HG02759 (cell line): ENCODE measurements at regions not wholly inside any gene's neighbourhood (a gene's known extent, or its start where the extent isn't known, plus 50 kb on each side); places are given as distances from the start of the nearest gene placed in this dataset.

ENCODE experiments used
- ATAC-seq: cut with Tn5 transposase; IDR thresholded peaks from one replicate; pipeline ENCODE4 v1.9.1; 2021; ENCODE audit warnings: mild to moderate bottlenecking, moderate library complexity; ENCODE audit not compliant: unreplicated experiment

DNA sequence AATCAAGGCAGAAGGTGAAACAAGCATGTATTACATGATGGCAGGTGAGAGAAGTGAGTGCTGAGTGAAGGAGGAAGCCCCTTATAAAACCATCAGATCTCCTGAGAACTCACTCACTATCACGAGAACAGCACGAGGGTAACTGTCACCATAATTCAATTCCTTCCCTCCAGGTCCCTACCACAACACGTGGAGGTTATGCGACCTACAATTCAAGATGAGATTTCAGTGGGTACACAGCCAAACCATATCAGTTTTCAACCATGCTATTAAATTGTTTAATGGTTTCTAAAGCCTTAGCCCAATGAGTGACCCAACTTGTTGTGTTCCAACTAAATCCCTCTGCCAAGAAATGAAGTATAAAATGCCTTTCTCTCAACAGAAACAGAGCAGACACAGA is 519.8 kb downstream of the GBA3 start:
- no peak for ATAC-seq

DNA sequence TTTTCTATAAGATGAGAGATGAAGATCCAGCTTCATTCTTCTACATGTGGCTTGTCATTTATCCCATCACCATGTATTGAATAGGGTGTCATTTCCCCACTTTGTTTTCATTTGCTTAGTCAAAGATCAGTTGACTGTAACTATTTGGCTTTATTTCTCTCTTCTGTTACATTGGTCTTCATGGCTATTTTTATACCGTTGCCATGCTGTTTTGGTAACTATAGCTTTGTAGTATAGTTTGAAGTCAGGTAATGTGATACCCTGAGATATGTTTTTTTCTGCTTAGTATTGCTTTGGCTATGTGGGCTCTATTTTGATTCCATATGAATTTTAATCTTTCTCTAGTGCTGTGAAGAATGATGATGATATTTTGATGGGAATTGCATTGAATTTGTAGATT is 514.3 kb downstream of the GBA3 start:
- no peak for ATAC-seq

DNA sequence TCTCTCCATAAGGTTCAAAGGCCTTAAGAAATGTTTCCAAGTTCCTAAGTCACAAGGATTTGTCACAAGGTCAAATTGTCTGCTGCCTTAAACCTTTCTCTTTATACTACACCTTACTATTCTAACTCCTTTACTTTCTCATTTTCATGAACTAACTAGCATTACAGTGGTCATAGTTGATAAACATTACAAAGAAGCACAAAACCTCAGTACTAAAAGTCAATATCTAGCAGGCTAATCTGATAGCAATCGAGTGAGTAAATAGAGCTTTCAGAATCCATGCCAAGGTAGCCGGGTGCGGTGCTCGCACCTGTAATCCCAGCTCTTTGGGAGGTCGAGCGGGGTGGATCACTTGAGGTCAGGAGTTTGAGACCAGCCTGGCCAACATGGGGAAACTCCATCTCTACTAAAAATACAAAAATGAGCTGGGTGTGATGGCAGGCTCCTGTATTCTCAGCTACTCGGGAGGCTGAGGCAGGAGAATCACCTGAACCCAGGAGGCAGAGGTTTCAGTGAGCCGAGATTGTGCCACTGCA is 510.0 kb downstream of the GBA3 start:
- ATAC-seq, result no peak

DNA sequence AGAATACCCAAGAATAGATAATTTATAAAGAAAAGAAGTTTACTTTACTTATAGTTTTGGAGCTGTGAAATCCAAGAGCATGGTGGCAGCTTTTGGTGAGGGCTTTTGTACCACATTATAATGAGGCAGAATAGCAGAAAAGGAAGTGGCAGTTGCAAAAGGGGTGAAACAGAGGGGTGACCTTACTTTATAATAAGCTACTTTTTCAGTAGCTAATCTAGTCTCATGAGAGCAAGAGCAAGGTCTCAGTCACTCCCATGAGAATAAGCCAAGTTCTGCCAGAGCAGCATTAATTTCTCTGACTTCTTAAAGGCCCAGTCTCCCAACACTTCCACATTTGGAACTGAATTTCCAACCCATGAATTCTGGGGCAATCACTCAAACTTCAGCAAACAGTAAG is 502.0 kb downstream of the GBA3 start:
- no peak for ATAC-seq

DNA sequence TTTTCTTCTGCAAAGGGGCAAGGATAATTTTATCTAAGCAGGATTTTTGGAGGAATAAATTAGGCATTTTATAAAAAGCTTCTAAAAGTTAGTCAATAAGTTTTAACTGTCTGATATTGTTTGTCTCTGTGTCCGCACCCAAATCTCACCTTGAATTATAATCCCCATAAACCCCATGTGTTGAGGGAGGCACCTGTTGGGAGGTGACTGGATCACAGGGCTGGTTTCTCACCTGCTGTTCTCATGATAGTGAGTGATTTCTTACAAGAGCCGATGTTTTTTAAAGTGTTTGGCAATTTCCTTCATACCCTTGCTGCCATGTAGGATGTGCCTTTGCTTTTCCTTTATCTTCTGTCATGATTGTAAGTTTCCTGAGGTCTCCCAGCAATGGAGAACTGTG is 481.4 kb downstream of the GBA3 start:
- ATAC-seq, result no peak

DNA sequence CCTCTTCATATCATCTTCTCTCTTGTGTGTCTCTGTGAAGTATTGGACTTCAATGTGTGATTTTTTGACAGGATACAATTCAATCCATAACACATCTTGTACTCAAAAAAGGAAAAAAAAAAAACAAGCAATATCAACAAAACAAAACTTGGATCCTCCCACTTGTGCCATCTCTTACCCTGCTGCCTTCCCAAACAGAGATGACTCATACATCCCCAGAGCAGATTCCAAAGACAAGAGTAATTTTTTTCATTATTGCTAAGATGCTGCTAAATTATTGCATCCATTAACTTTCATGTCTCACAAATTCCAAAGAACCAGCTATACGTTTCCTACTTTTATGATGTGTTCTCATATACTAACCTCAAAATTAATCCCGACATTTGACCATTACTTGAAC is 479.2 kb downstream of the GBA3 start:
- no peak for ATAC-seq

DNA sequence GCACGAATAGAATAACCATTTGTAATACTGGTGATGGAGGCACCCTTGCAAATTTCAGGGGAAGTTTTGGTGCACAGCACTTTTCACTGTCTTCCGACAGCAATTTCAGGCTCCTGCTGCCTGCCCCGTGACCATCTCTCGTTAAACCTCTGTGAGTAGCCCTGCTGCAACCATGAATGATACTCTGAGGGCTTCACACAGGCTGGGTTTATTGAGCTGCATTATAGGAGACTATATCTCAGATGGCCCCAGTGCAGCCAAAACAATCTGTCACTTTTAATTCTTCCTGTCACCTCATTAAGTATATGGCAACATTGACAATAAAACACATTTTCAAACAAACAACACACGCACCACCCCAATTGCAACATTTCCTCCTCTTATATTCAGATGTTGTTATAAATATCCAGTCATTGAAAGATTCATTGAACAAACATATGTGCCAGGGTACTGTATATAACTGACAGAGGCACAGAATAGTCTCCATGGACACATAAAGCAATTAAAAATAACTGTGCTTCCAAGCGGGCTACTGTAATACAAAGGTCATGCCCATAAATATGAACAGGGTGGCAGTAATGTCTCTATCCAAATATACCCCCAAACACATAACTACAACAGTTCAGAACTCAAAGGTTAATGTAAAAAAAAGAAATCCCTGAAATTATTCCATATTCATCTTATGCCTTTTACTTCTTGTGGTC is 477.0 kb downstream of the GBA3 start:
- ATAC-seq, result no peak

DNA sequence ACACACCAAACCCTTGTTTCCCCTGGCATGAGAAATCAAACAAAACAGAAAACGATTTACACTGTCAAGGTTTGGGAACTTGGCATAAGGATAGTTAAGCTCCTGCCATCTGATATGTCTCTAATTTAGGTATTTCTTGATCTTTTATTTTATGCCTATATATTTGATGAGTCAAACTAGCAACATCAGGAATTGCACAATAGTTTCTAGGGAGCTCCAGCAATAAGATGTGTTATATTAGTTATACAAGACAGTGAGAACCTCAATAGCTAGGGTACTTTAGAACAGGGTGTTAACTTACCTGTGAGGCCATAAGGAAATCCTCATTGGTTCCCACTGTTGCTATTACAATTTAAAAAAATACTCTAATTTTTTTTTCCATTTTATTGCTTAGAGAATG is 474.2 kb downstream of the GBA3 start:
- ATAC-seq, result no peak

DNA sequence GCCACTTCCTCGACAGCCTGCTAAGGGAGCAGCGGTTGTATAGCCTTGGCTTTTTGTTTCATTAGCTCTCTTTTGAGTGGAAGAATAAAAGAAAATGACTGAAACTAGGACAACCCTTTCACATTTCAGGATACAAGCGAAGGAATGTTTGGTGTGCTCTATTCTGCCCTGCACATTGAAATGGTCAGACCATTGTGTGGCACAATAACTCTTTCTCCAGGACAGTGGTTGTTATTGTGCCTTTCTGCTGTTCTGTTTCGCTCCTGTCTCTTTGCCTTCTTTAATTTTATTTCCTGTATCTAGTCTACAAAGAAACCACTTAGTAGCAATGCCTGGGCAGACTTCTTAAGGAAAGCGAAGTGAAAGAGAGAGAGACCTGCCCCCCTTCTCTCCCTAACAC is 473.7 kb downstream of the GBA3 start:
- ATAC-seq, result no peak

DNA sequence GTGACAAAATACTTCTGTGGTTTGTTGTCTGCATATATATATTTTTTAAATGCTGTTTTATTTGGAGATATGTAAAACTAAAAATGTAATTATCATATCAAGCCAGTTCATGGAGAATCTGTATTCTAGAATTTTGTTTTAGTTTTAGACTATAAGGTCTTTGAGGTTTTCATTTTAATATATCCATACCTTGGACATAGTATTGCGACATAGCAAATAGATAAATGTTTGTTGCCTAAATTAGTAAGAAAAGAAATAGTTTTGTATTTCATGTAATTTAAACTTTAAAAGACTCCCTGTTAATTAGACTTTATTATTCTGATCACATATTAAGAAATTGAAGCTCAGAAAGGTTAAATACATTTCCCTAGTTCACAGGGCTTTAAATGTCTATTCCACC is 472.9 kb downstream of the GBA3 start:
- no peak for ATAC-seq

DNA sequence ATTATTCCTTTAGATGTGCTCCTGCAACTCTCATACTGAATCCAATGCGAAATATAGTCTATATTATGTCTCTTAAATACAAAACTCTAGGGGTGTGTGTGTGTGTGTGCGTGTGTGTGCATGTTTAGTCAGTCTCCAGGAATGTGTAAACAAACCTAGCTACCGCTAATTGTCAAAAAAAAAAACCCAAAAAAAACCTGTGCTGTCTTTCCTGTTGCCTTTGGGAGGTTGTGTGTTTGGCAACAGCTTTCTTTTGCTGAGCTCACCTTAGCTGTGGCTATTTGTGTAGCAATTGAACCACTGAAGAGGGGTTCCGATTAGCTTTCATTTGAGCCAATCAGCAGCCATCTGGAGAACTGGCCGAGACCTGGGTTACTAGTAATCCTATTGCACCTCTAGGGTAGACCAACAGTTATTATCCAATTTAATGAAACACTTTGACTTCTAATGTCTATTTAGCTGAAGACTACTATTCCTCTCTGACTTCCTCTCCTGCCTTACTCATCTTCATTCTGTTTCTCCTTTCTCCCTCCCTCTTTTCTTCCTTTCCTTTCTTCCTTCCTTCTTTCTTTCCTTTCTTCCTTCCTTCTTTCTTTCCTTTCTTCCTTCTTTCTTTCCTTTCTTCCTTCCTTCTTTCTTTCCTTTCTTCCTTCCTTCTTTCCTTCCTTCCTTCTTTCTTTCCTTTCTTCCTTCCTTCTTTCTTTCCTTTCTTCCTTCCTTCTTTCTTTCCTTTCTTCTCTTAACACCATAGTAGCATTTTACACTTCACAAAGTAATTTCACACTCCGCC is 471.1 kb downstream of the GBA3 start:
- no peak for ATAC-seq

DNA sequence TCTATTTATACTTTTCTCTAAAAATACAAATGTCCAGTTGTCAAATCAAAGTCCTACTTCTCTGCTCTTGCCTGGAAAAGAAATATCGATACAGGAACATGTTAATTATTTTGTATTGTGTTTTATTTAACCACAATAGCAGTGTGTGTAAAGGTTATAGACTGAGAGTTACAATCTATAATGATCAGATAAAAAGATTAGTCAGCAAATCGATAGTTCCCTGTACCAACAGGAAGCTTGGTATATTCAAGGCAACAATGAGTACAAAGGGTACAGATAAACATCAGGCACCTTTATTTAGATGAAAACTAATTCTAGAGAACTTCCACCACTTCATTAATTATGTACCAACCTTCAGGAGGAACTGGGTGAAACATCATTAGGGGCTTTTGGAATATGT is 469.5 kb downstream of the GBA3 start:
- no peak for ATAC-seq

DNA sequence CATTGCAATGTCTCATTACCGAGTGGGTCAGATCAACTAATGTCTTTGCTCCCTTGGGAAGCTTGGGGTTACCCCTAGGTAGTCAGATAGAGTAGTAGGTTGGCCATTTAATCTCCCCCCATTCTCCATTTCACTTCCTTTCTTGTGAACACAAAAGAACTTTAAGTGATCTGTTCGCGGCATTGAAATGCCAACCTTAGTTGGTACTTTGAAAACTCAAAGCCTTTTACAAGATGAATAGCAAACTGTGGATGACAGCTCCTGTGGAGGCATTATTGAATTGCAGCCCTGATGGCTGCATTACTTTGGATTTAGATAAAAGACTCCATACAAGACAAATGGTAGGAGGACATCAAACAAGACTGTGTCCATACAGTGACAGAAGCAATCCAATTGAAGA is 469.1 kb downstream of the GBA3 start:
- no peak for ATAC-seq

DNA sequence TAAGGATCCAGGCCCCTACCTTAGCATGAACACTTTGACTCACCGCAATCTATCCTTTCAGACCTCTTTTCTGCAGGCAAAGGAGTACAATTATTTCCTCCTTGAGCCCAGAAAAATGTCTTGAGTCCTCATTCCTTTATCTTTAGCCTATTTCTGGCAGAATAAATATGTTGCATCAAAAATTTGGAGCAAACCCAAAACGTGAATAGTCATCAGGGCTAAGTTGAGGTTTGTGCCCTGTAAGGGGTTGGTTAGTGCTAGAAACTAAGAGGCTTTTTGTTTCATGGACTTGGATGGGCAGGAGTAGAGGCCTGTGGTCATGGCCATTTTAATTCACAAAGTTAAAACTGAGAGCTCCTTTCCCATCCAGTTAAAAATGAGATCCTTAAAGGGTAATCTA is 460.3 kb downstream of the GBA3 start:
- ATAC-seq, result no peak

DNA sequence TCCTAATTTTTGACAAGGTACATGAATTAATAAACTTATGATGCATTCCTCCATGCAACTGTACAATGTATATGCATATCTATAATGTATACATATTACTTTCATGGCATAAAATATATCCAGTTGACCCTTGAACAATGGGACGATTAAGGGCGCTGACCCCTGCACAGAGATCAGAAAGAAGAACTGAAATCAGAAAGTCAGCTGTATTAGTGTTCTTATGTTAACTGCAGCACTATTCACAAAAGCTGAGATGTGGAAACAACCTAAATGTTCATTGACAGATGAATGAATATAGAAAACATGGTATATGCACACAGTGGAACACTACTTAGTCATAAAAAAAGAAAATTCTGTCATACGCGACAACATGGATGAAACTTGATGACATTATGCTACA is 457.1 kb downstream of the GBA3 start:
- no peak for ATAC-seq

DNA sequence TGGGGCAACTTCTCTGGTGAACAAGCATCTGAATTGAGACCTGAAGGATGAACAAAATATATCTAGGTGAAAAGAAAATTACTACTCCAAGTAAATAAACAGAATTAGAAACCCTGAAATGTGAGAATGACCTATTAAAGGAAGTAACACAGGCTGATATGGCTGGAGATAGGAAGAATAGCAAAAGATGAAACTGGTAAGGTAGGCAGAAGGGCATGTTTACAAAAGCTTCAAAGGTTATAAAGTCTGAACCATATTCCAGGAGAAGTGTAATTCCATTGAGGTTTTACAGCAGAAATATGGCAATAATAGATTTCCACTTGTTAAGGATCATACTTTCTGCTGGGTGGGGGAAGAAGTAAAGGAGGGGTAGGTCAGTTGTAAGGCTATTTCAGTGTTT is 452.0 kb downstream of the GBA3 start:
- ATAC-seq, result no peak

DNA sequence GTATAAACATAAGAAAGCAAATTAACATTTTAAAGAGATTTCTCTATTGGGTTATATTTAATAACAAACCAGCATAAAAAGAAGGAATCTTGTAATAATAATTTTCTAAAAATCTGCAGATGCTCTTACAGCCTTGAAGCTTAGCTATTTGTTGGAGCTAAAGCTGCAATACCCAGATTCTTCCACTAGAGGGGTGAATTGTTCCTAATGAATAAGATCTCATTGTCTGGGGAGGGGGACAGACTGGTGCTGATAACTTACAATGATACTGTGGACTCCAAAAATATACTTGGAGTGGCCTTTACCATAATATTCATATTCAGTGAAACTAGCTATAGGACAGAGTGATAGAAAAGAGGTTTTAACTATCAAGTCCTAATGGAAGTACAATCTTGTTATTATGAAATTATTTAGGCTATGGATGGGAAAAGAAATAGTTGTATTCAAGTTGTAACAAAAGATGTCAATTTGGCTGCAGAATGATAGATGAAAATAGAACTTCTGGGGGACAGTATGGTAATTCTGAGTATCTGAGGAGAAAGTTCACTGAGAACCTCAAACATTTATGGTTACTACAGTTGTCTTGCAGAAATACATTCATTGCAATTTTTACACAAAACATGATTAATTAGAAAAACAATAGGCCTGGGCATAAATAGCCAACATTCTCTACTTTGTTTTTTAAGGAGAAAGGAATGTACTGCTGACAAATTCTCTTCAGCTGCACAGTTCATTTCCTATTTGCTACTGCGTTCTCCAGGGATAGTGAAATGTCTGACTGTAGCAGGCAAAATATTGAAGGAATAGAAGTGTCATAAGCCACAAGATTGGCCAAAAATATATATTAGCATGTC is 443.3 kb downstream of the GBA3 start:
- peak; percentile 60 for ATAC-seq

DNA sequence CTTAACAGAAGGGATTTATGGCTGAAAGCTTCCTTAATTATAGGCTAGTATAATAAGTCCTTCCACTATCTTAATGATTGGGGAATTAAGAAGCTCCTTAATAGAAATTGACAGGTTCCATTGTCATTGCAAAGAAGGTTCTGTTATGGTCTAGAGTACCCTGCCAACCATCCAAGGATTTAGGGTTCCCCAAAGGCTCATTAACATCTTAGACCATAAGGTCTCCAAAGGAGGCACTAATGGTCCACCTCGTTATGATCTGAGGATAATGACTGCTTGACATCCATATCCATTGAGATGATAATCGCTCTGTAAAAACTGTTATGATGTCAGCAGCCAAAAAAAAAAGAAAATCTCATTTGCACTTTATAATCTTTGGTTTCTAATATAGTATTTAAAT is 441.6 kb downstream of the GBA3 start:
- ATAC-seq, result no peak

DNA sequence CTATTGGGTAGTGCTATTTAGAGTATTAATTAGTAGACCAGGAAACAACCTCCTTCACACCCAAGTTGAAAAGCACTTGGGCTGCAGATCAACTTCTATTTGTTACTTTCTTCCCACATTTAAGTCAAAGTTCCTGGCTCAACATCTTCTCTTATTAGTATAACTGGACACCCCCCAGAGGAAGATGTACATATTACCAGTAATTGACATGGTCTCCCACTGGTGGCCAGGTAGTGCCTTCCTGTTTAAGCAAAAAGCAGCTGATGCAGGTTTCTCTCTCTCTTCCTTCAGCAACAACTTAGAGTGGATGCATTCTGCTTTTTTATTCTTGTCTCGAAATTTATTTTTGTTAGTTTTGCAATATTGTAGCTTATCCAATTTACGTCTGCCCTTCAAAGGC is 438.1 kb downstream of the GBA3 start:
- no peak for ATAC-seq

DNA sequence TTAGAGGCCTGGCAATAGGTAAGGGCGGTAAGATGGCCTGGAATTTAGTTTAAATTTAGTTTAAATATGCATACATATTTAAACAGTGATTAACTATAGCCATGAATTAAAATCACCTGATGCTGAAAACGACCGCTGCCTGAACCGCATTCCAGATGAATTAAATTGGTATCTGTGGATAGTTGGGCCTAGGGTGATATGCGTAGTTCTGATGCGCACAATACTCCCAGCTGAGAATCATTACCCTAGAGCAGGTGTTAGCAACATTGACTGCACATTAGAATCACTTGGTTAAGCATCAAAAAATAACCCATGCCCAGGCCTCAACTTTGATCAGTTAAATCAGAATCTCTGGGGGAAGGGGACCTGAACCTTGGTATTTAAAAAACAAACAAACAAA is 432.4 kb downstream of the GBA3 start:
- no peak for ATAC-seq

DNA sequence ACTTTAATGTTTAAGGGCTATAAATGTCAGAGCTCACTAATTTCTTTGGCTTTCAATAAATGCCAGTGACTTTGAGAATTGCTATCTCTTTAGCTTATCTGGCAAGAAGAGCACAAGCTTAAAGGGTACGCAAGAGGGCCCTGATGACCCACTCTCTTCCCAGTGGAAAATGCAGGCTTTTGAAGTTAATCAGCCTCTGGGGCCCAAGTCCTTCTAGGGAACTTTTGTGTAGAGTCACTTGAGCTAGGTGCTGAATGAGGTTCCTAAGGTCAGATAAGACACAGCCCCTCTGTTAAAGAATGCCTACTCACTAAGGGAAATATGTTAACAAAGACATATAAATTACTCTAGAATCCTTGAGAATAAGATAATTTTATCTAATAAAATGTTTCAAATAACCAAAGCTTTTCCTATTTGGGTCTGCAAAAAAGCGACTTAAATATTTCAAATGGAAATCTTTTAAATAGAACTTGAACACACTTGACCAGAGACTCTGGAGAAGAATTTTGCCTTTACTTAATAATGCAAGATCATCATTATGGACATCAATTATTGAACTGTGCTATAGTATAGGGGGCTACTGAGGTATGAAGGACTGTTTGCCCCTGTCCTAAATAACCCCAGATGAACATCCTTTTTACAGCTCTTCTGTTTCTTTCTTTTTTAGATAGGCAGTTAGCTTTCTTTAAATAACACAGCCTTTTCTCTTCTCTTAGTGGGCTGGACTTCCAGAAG is 430.1 kb downstream of the GBA3 start:
- ATAC-seq, result no peak
